ENCODE measurements at regions not wholly inside any gene's neighbourhood (a gene's known extent, or its start where the extent isn't known, plus 50 kb on each side); places are given as distances from the start of the nearest gene placed in this dataset.
"Not testable (repeated sequence)": the region's sequence is repeated elsewhere in the genome, so short reads cannot be mapped to it uniquely, and the experiment has no call there.

GRCh38 chr7:142501434-142501833 is 243.6 kb upstream of the PRSS58 start:
- DNase-seq (ENCODE audit: low read depth), result no peak
- H3K4me3 ChIP-seq (ENCODE audit: low read length), result no peak overlapping the region
- TF ChIP-seq, protein P1, sequence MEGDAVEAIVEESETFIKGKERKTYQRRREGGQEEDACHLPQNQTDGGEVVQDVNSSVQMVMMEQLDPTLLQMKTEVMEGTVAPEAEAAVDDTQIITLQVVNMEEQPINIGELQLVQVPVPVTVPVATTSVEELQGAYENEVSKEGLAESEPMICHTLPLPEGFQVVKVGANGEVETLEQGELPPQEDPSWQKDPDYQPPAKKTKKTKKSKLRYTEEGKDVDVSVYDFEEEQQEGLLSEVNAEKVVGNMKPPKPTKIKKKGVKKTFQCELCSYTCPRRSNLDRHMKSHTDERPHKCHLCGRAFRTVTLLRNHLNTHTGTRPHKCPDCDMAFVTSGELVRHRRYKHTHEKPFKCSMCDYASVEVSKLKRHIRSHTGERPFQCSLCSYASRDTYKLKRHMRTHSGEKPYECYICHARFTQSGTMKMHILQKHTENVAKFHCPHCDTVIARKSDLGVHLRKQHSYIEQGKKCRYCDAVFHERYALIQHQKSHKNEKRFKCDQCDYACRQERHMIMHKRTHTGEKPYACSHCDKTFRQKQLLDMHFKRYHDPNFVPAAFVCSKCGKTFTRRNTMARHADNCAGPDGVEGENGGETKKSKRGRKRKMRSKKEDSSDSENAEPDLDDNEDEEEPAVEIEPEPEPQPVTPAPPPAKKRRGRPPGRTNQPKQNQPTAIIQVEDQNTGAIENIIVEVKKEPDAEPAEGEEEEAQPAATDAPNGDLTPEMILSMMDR (conservative IDR thresholded peaks at IDR 0.05; ENCODE audit: low read depth, low read length), result no peak

DNA sequence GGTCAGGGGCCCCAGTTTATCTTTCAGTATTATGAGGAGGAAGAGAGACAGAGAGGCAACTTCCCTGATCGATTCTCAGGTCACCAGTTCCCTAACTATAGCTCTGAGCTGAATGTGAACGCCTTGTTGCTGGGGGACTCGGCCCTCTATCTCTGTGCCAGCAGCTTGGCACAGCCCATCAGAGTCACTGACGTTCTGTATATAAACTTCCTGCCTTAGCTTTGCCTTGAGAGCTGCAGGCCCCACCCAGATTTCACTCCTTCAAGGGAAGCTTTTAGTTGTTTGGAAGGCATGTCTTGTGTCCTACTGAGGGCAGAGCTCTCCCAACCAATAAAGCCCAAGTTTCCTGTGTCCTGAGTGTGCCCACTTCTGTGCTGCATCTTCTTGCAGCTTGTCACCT is 242.5 kb upstream of the PRSS58 start:
- DNase-seq (ENCODE audit: low read depth), result no peak
- H3K4me3 ChIP-seq (ENCODE audit: low read length), result no peak overlapping the region
- TF ChIP-seq, protein P1 (conservative IDR thresholded peaks at IDR 0.05; ENCODE audit: low read depth, low read length), result no peak

DNA sequence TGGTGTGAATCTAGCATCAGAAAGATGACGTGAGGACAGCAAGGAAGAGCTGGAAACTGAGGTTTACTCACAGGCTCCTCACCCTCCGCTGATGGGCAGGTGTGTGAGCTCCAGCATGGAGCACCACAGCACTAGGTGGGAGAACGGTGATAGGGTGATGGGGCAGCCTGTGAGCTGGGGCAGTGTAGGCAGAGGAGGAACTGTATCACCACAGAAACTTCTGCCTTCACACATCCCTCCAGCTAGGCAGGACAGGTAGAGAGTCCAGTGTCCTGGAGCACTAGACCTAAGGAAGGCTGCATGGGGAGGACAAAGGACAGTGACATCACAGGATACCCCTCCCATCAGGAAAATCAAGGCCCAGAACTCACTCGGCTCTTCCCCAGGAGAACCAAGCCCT is 241.8 kb upstream of the PRSS58 start:
- DNase-seq (ENCODE audit: low read depth), result no peak
- TF ChIP-seq, protein P1 (conservative IDR thresholded peaks at IDR 0.05; ENCODE audit: low read depth, low read length), result no peak
- H3K4me3 ChIP-seq (ENCODE audit: low read length), result no peak overlapping the region

GRCh38 chr7:142498364-142498763 is 240.5 kb upstream of the PRSS58 start:
- H3K4me3 ChIP-seq (ENCODE audit: low read length), result no peak overlapping the region
- TF ChIP-seq, protein P1 (conservative IDR thresholded peaks at IDR 0.05; ENCODE audit: low read depth, low read length), result no peak
- no peak for DNase-seq (ENCODE audit: low read depth)

DNA sequence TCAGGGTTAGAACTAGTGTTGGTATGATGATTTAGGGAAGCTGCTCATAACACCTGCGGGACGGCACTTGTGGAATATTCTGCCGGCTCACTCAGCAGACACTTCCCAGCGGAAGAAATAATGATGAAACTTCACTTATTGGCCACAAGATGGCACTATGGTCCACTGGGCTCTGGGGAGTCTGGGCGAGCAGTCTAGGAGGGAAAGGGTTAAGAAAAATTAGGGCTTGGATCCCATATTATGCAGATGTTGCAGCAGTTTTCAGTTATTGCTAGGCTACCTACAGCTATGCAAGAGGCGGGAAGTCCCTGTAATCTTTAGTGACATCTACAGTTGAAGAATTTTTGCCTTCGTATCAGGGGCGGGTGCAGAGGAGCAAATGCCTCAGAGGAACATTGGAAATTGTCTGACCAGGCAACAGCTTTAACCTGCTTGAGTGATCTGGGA is 238.7 kb upstream of the PRSS58 start:
- TF ChIP-seq, protein P1 (conservative IDR thresholded peaks at IDR 0.05; ENCODE audit: low read depth, low read length), result peak; percentile 75
- DNase-seq (ENCODE audit: low read depth), result no peak
- no peak overlapping the region for H3K4me3 ChIP-seq (ENCODE audit: low read length)

- not testable (repeated sequence) for H3K4me3 ChIP-seq (ENCODE audit: low read length); DNase-seq (ENCODE audit: low read depth)
Measured at GRCh38 chr7:142495879-142496278, 238.0 kb upstream of the PRSS58 start.

GRCh38 chr7:142495301-142495700 is 237.4 kb upstream of the PRSS58 start:
- not testable (repeated sequence) for DNase-seq (ENCODE audit: low read depth); H3K4me3 ChIP-seq (ENCODE audit: low read length)

DNA sequence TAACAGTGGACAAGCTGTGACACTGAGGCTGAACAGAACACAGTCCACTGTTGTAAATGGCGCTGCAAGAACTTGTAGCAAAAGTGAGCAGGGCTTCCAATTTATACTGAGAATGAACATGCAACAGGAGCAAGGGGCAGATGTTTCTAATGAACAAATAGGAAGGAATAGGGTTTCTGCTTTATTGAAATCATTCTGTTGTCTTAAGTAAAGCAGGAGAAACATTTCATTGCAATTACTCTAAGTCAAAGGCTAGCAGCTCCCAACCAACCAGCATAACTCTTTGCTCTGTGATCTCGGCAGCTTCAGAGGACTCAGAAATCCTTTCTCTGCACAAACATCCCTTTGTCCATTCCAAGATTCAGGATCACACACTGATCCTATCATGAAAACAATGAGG is 236.2 kb upstream of the PRSS58 start:
- no peak for DNase-seq (ENCODE audit: low read depth)
- H3K4me3 ChIP-seq (ENCODE audit: low read length), result no peak overlapping the region
- TF ChIP-seq, protein P1 (conservative IDR thresholded peaks at IDR 0.05; ENCODE audit: low read depth, low read length), result no peak
